NCI-H2107 treated with DMSO at 0.1 percent for 48 hours (cell line): ENCODE measurements at regions not wholly inside any gene's neighbourhood (a gene's known extent, or its start where the extent isn't known, plus 50 kb on each side); places are given as distances from the start of the nearest gene placed in this dataset.

Experiments used
- DNase-seq: peaks from one replicate; lab custom pipeline; 2025; ENCODE audit not compliant: unreplicated experiment; lab: John Stamatoyannopoulos, UW

DNA sequence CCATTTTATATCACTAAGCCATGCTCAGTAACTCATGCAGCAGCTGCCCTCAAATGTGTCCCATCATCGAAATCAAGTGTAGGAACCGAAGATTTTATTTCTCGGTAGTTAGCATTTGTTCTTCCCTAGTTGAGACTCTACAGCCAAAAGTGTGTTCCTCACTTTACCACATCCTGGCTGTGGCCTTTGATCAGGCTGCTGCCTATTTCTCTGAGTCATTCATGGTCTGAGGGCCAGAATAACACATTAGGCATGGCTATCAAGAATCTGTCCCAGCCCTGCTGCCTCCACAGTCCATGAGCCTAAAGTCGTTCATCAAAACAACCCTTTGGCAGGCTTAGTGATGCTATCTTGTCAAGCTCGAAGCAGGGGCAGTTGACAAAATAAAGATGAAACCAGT, 300.1 kb downstream of the TDRD15 start:
- DNase-seq: no peak

DNA sequence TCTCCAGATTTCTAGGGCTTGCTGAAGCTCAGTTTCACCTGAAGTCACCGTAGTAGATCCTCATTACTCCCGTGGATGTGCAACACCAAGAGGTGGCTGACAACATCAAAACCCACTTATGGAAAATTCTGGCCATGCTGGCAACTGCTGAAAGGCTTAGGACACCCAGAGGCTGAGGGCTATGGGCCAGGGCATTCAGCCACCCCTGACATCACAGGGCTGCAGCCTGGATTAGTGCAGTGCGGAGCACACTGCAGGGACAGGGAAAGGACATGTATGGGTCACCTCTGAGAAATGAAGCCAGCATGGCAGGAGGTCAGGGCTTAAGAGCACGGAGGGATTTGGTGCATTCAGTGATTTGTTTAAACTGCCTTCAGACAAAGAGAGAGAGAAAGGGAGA, 300.6 kb downstream of the TDRD15 start:
- no peak for DNase-seq

DNA sequence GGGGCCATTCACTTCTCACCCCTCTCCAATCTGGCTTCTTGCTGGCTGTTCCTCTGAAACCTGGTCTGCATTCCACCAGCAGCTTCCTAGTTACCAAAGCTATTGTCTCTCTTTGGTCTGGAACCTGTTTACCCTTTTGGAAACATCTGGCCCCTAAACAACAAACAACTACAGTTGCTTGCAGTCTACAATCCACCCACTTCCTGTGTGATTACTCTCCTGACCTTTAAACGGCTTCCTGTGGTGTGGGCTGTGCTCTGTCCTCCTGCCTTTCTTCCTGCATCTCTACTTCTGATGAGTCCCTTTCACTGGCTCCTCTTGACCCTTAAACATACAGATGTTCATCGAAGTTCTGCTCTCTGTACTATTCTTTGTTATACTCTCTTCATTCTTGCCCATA, 303.8 kb downstream of the TDRD15 start:
- DNase-seq: no peak

DNA sequence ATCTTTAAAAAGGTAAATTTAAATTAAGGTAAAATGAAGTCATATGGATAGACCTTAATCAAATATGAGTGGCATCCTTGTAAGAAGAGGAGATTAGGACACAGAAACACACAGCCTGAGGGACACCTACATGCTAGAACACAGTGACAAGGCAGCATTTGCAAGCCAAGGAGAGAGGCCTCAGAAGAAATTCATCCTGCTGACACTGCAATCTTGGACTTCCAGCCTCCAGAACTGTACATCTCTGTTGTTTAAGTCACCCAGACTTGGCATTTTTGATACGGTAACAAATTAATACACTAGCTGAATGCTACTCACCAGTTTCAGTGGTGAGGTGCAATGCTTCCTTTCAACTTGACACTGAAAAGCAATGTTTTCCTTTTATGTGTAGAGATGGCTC, 305.0 kb downstream of the TDRD15 start:
- no peak for DNase-seq

DNA sequence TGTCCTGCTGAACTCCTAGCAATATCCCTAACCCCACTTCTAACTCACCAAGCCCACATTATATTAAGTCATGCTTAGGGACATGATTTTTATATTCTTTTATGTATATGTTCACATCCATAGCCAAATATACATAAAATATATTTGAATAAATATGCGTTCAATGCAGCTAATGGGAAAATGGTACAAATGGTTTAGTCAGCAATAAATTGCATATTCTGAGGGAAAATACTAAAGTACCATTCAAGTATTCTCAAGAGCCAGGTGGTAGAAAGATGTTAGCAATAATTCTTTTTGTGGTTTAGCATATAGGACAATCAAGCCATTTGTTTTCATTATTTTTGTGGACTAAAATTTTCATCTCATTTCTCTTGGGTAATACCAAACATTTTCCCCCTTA, 306.0 kb downstream of the TDRD15 start:
- DNase-seq: no peak

DNA sequence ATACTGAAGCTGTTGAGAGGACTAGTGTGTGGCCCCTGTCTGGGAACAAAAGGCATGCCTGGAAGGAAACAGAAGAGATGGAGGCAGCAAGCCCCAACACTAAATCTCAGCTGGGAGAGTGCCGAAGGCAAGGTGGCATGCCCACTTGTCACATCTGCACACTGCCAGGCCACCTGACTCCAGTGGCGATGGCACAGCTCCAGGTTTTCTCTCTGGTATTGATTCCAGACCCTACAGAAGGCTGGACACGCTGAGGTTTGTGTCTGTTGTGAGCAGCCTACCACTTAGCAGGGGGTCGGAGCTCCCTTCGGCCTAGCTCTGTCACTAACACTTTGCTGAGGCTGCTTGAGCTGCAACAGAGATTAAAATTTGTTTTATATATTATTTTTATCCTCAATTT, 307.3 kb downstream of the TDRD15 start:
- DNase-seq: no peak

DNA sequence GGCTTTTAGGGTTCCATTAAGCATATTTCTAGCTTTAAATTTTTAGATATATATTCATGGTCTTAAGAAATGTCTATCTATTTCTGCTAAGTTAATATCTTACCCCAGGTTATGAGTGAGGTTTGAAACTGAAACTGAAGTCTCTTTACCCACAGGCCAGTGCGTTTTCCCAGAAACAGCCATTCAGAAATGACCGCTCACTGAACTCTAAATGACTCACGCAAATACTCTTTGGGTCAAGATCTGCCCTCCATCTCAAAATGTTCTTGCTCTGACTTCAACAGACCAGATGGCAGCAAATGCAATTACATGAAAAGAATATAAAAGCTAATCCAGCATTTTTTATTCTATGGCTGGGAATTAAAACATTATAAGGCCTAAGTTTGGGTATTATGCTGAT, 315.2 kb downstream of the TDRD15 start:
- DNase-seq: no peak

DNA sequence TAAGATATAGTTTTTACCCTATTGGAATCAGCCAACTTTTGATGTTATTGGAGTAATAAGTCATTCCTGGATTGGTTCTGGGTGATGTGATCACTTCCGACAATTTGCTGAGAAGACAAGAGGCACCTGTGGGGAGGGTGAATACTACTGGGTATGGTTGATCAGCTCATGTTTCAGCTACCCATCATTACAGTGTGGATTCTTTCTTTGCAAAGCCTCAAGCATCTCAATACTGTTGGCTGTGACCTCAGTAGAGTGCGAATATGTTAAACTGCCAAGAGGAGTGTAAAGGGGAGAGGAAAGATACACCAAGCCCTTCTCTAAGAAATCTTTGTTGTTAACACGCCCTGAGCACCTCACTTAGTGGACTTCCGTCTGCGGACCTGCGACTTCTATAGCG, 317.7 kb downstream of the TDRD15 start:
- no peak for DNase-seq

DNA sequence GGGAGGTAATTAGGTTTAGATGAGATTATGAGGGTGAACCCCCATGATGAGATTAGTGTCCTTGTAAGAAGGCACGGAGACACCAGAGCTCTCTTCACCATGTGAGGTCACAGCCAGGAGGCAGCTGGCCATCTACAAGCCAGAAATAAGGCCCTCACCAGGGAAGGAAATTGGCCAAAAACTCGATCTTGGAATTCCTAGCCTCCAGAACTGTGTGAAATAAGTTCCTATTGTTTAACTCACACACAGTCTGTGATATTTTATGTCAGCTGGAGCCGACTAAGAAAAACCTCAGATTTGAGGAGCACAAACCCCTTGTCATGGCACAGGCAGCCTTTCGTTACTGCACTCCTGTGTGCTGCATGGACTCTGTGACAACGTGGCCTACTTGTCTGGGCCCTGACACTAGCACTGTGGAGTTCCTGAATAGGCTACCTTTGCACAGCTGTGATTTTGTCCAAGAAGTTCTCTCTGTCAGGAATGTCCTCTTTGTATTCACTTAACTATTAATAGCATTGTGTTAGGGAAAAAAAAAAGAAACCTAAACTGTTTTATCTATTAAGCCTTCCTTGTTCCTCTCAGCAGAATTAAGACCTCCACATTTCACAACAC, 319.8 kb downstream of the TDRD15 start:
- DNase-seq: no peak

DNA sequence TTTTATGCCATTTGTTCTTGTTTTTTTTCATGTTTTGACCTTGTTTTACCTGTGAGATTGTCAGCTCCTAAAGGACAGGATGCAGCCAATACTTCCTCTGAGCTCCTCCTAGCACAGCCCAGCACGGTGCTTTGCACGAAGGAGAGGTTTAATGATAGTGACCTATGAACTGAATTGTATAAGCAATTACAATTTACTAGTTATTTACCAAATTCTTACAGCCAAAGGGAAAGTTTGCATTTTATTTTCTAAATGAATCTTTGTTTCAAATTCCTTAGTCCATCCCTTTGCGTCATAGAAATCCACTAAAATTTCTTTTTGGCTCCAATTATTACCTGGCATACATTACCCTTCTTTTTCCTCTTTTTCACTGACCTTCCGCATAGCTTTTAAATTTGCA, 326.1 kb downstream of the TDRD15 start:
- no peak for DNase-seq

DNA sequence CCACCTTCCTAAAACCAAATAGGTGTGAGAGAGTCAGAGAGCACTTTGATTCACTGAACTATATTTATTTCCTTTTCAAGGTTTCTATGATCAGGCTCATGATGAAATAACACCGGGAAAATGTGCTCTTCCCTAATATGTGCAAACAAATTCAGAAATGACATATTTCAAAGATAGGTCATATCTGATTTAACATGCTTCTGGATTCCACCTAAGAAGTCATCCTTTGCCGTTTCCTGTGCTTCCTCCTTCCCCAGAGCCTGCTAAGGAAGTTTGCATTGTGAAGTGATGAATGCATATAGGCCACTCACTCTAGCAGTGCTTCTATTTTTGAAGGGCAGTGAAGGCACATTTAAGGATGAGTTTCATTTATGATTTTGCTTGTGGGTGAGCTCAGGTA, 327.6 kb downstream of the TDRD15 start:
- DNase-seq: no peak

DNA sequence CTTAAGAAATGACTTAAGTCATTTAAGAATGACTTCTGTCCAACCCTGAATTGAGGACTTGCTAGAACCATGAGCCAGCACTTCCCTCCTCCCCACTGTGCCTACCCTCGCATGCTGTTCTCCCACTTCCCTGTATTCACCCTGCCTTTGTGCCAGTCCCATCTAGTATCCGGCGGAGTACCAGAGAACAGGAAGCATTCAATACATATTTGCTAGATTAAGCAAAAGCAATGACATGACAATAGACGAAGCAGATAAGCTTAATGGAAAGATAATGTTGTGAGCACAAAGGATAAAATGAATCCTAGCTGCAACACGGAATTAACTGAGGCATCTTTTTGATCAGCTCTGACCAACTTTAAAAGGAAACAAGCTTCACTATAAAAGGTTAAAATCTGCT, 328.5 kb downstream of the TDRD15 start:
- no peak for DNase-seq

DNA sequence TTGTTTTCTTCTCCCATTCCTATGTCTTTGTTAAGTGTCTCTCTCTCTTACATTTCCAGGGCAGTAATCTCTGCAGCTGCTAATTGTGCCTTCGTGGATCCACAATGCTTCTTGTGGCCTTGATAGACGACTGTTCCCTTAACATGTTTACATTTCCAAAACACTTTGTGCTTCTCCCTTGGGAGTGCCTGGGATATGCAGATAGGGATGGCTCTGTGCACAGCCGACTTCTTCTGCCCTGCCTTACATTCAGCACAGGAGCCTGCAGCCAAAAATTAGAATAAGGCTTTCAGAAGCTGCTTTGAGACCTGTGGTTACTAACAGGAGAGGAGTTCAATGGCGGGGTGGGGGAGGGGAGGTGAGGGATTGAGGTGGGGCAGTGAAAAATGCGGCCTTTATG, 328.9 kb downstream of the TDRD15 start:
- no peak for DNase-seq

DNA sequence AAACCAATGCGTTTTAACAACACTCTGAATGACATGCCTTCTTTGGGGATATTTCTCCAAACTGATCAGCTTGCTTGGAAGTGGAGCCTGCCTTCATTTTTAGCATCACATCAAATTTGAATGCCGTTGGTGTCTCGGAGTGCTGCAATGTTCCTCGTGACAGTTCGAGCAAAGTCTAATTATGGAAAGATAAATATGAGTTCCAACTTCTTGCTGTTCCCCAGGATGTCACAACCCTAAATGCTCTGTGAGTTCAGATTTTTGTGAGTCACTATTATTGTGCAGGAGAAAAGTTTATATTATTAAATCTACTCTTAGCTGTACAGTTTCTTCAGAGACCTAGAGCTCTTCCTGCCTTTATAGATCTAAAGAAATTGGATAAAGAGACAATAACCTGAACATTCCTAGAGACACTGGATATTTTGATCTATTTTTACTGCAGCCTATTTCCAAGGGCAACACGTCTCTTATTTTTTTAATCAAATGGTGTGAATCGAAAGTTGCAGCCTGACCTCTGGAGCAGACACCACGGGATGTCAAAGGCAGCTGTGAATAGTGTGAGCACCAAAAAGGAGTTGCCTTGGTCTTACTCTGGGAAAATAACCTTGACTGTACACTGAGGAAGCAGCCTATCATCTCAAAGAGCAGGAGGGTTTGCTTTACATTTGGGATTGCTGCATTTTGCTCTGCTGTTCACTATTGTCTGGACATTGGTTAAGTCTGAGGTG, 330.1 kb downstream of the TDRD15 start:
- DNase-seq: no peak

DNA sequence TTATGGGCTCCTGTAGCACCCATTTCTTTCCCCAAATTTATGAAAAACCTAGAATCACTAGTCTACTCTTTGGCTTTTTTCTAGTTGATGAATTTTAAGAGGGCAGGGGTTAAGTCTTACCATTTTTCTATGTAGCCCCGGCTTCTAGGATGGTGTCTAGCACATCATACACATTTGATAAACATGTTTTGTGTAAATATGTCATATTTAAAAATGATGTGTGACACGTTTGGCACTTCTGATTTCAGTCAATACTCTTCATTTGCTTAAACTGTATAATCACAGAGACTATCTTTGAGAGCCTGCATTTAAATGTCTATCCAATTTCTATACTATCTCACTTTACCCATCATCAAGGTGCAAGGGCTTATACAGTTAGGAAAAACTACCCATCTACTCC, 331.1 kb downstream of the TDRD15 start:
- no peak for DNase-seq

DNA sequence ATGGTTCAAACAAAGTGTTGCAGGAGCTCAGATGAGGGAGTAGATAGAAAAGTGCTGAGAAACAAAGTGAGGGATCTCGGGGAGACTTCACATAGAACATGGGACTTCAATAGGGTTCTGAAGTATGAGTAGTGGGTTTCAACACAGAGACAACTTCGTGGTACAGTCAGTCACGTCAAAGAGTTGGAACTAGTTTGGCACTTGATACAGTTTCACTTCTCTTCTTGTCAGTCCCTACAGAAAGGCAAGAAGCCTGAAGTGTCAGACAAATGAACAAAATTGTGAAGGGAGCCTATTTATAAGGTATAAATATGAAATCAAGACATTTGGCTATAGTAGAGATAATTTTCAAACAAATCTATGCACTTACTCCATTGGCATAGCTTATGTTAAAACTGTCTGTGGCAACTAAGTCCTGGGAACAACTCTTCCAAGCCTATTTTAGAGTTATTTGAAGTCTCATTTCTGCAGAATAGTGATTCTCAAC, 338.0 kb downstream of the TDRD15 start:
- no peak for DNase-seq

DNA sequence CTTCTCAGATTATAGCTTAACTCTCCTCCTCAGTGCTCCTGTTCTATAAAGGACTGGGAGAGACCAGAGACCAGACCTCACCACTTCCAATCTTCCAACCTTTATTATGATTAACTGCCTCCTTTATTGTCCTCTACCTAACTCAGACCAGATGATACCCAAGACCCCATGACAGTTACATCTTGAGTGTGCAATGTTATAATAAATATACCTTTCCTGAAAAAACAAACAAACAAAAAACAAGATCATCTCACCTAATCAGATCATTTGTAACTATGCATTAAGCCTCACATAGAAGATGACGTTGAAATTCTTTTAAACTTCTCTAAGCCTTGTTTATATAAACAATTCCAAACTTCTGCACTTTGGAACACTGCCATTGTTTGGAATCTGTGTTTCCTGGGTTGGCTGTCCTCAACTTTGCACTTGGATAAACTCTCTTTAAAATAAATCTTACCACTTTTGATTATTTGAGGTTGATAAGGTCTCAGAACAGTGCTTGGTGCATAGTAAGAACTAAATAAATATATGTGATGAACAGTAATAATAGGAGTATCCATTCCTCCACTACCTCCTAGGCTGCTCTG, 342.7 kb downstream of the TDRD15 start:
- DNase-seq: no peak

DNA sequence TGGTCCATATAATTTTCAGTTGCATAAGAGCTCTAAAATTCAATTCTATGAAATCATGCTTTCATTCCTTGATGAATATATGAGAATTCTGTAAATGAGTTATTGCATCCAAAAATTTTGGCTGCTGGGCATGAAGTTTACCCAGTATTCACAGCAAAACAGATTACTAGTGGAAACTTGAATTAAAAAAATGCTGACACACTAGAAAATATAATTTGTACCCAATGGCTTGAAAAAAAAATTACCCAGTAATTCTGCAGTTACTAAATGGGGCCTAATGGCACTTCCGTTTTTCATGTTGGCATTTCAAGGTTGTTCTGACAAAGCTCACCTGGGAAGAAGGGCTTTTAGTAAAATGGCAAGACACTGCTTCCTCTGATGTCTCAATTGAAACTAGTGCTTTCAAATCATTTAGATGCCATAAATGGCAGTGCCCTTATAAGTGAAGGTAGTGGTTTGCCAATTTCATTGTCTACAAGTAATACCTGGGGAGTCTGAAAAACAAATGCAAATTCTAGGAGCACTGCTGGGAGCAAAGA, 343.6 kb downstream of the TDRD15 start:
- DNase-seq: no peak

DNA sequence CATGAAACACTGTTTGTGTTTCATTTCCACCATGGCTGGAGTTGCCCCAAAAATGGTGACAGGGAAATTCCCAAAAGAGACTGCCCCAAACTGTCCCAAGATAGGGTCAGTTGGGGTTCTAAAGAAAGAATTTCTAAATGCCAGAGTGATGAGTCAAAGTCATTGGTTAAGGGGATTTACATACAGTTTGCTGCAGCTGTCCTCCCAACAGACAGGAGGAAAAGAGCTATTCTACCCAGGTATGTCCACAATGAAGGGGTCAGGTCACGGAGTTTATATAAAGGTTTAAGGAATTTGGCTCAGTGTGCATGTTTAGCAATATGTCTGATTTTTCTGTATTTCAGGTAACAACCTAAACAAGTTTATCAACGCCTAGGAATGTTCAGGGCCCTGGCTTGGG, 344.1 kb downstream of the TDRD15 start:
- no peak for DNase-seq

DNA sequence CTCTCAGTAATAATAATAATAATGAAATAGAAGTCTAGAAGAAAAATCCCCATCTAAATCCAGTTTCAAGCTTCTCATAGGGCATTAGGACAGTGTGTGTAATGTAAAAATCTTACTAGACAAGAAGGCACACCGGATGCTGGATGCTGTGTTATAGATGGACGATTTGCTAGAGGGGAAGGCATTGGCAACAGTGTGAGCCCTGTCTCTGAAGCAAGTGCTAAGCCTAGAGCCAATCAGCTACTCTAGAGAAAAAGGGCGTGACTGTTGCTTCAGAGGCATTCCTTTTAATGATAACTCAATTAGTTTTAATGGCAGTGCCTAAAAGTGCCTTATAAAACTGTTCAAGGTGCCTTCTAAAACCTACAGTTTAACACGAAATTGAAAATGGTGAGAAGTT, 344.9 kb downstream of the TDRD15 start:
- DNase-seq: no peak

DNA sequence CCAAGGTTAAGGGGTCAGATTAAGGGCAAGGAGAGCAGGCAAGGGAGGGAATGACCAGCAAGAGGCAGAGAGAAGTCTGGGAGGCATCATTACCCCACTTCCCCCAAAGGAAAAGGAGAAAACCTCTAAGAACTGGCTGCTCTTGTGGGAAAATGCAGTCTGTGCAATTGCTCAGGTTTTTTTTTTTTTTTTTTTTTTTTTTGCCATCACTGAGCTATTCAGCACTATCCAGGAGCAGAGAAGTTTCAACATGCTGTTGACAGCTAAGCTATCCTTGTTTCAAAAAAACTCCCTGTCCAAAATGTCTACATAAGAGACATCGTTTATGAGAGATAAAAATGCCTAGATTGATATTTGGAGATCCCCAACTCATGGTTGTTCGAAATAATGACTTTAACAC, 345.4 kb downstream of the TDRD15 start:
- DNase-seq: no peak

DNA sequence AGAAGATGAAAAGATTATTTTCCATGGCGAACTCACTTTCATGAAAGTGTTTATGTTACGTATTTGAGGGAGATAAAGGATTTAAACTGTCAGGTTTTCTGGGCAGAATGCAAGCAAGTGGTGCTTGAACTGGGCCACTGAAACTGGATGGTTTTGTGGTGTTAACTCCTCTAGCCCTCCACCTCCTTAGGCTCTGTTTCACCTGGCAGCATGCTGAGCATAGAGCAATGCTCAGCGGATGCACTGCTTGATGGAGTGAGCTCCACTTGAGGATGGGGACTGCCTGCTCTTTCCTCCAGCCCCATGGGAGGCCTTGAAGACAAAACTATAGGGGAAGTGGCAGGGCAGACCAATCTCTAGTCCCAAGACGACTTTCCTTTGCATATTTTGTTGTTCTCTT, 345.8 kb downstream of the TDRD15 start:
- no peak for DNase-seq
